OCI-LY3 (cell line): ENCODE measurements at regions not wholly inside any gene's neighbourhood (a gene's known extent, or its start where the extent isn't known, plus 50 kb on each side); places are given as distances from the start of the nearest gene placed in this dataset.

Source experiments
- CTCF ChIP-seq: fragments of 200-600, 300-600 bp; sonication (generic); IDR thresholded peaks from 2 replicates; pipeline ENCODE4 v1.5.1; 2014; ENCODE audit warnings: antibody characterized with exemption, low read length, low read depth
- EZH2phosphoT487 ChIP-seq: fragments of 200-600 bp; shearing (Covaris generic); IDR thresholded peaks from 2 replicates; pipeline ENCODE4 v1.6.1; 2018; ENCODE audit warnings: antibody characterized with exemption, mixed run types, low read depth

GRCh38 chr12:13713556-13714410 is 267.6 kb downstream of the GRIN2B start:
- no peak for TF ChIP-seq CTCF
- TF ChIP-seq EZH2phosphoT487 = no peak
